GM12878 (cell line): ENCODE measurements at regions not wholly inside any gene's neighbourhood (a gene's known extent, or its start where the extent isn't known, plus 50 kb on each side); places are given as distances from the start of the nearest gene placed in this dataset.

ENCODE experiments used
- BACH1 ChIP-seq: fragments of 450-650 bp; IDR thresholded peaks from 2 replicates; pipeline ENCODE4 v1.6.1; 2017; ENCODE audit warnings: mild to moderate bottlenecking, borderline replicate concordance
- BHLHE40 ChIP-seq, 2 experiments: fragments of 450-650 bp in 1 of 2; IDR thresholded peaks; 2 replicates each; pipeline ENCODE4 v1.6.1; 2011 to 2017; ENCODE audit warnings: low read depth in 2 of 2, borderline replicate concordance in 1 of 2, improper control_type of control experiment in 1 of 2, low read length in 1 of 2, mild to moderate bottlenecking in 1 of 2
- EP300 ChIP-seq, 2 experiments: fragments of 150-350 bp in 1 of 2; IDR thresholded peaks; 2 replicates each; pipeline ENCODE4 v1.6.1; 2011 to 2012; ENCODE audit warnings: low read depth in 2 of 2, low read length in 2 of 2, borderline replicate concordance in 1 of 2, improper control_type of control experiment in 1 of 2, inconsistent platforms in 1 of 2; ENCODE audit not compliant: control insufficient read depth in 1 of 2
- EZH2 ChIP-seq: IDR thresholded peaks from 2 replicates; pipeline ENCODE4 v1.6.1; 2012; ENCODE audit warnings: low read depth, mild to moderate bottlenecking, control low read depth, inconsistent platforms, low read length, borderline replicate concordance; ENCODE audit not compliant: control insufficient read depth
- FOXK2 ChIP-seq: fragments of 450-650 bp; IDR thresholded peaks from 2 replicates; pipeline ENCODE4 v1.6.1; 2017; ENCODE audit warnings: mild to moderate bottlenecking, moderate library complexity
- MXI1 ChIP-seq: fragments of 150-350 bp; IDR thresholded peaks from 2 replicates; pipeline ENCODE4 v1.6.1; 2011; ENCODE audit warnings: low read depth, mild to moderate bottlenecking, inconsistent platforms, low read length, improper control_type of control experiment
- NBN ChIP-seq: fragments of 450-650 bp; IDR thresholded peaks from 2 replicates; pipeline ENCODE4 v1.6.1; 2016
- SUPT20H ChIP-seq: IDR thresholded peaks from 2 replicates; pipeline ENCODE4 v1.6.1; 2011; ENCODE audit warnings: low read depth, mild to moderate bottlenecking, low read length, moderate library complexity, borderline replicate concordance; ENCODE audit not compliant: control insufficient read depth
- TAF1 ChIP-seq: IDR thresholded peaks from 2 replicates; pipeline ENCODE4 v1.6.1; 2011; ENCODE audit warnings: mild to moderate bottlenecking, low read depth, low read length, borderline replicate concordance
- TF ChIP-seq, protein P1 (sequence below): IDR thresholded peaks from 2 replicates; pipeline ENCODE4 v1.6.1; 2012; ENCODE audit warnings: low read depth, low read length, improper control_type of control experiment
- TF ChIP-seq, protein P2 (sequence below): fragments of 450-650 bp; IDR thresholded peaks from 2 replicates; pipeline ENCODE4 v1.6.1; 2016; ENCODE audit warnings: mild to moderate bottlenecking
- TF ChIP-seq, protein P3 (sequence below), 3 experiments: IDR thresholded peaks in 2 of 3; conservative IDR thresholded peaks in 1 of 3; 2 replicates each; pipeline ENCODE4 v1.5.1; 2011; ENCODE audit warnings: low read depth in 3 of 3, low read length in 3 of 3, mild to moderate bottlenecking in 3 of 3, control low read depth in 2 of 3, moderate library complexity in 2 of 3, inconsistent platforms in 1 of 3, mixed read lengths in 1 of 3; ENCODE audit not compliant: control insufficient read depth in 2 of 3, insufficient read depth in 1 of 3; ENCODE audit errors: extremely low read depth in 1 of 3
- TF ChIP-seq, protein P4 (sequence below): fragments of 450-650 bp; IDR thresholded peaks from 2 replicates; pipeline ENCODE4 v1.6.1; 2018; ENCODE audit warnings: mild to moderate bottlenecking, low read depth, moderate library complexity; ENCODE audit not compliant: partially characterized antibody
- TF ChIP-seq, protein P5 (sequence below): fragments of 450-650 bp; IDR thresholded peaks from 2 replicates; pipeline ENCODE4 v1.6.1; 2017; ENCODE audit warnings: mild to moderate bottlenecking

DNA sequence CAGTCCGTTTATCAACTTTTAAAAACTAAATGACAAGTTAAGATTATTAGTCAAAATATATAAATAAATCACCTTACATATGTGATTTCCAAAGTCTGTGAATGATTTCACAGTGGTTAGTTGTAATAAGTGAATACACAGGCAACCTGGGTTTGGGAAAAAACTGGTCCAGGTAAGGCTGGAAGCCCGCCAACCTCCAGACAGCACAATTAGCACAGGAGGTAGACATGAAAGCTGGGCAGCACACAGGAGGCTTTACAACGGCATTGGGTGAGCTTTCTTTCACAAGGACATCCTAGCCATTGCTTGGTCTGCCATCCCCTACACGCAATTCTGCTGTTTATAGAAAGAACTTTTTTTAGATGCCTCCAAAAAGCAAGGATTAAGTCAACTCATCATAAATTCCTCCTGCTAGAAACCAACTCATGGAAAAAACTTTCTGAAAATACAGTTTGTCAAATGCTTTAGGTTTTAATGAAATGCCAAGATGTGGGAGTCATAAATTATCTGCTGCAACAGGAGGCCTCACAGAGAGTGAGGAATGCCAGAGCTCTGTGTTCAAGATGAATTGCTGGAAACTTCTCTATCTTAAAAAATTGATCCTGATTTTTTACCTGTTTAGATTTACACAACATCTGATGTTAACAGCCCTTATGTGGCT, 346.8 kb upstream of the NFE2L3 start:
- TF ChIP-seq, protein P1, sequence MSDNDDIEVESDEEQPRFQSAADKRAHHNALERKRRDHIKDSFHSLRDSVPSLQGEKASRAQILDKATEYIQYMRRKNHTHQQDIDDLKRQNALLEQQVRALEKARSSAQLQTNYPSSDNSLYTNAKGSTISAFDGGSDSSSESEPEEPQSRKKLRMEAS: no peak
- no peak for TF ChIP-seq EZH2
- TF ChIP-seq, protein P2, sequence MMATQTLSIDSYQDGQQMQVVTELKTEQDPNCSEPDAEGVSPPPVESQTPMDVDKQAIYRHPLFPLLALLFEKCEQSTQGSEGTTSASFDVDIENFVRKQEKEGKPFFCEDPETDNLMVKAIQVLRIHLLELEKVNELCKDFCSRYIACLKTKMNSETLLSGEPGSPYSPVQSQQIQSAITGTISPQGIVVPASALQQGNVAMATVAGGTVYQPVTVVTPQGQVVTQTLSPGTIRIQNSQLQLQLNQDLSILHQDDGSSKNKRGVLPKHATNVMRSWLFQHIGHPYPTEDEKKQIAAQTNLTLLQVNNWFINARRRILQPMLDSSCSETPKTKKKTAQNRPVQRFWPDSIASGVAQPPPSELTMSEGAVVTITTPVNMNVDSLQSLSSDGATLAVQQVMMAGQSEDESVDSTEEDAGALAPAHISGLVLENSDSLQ: no peak
- TF ChIP-seq, protein P3, sequence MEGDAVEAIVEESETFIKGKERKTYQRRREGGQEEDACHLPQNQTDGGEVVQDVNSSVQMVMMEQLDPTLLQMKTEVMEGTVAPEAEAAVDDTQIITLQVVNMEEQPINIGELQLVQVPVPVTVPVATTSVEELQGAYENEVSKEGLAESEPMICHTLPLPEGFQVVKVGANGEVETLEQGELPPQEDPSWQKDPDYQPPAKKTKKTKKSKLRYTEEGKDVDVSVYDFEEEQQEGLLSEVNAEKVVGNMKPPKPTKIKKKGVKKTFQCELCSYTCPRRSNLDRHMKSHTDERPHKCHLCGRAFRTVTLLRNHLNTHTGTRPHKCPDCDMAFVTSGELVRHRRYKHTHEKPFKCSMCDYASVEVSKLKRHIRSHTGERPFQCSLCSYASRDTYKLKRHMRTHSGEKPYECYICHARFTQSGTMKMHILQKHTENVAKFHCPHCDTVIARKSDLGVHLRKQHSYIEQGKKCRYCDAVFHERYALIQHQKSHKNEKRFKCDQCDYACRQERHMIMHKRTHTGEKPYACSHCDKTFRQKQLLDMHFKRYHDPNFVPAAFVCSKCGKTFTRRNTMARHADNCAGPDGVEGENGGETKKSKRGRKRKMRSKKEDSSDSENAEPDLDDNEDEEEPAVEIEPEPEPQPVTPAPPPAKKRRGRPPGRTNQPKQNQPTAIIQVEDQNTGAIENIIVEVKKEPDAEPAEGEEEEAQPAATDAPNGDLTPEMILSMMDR (IDR thresholded peaks at IDR 0.05 in 2 of 3, conservative IDR thresholded peaks at IDR 0.05 in 1 of 3; ENCODE audit: control insufficient read depth in 2 of 3, extremely low read depth in 1 of 3, insufficient read depth in 1 of 3, low read depth in 3 of 3, low read length in 3 of 3): no peak
- no peak for TF ChIP-seq SUPT20H
- no peak for TF ChIP-seq NBN
- no peak for TF ChIP-seq BHLHE40 (IDR thresholded peaks at IDR 0.05; ENCODE audit: borderline replicate concordance in 1 of 2, low read depth in 2 of 2, low read length in 1 of 2)
- TF ChIP-seq MXI1: no peak
- no peak for TF ChIP-seq BACH1
- TF ChIP-seq, protein P4, sequence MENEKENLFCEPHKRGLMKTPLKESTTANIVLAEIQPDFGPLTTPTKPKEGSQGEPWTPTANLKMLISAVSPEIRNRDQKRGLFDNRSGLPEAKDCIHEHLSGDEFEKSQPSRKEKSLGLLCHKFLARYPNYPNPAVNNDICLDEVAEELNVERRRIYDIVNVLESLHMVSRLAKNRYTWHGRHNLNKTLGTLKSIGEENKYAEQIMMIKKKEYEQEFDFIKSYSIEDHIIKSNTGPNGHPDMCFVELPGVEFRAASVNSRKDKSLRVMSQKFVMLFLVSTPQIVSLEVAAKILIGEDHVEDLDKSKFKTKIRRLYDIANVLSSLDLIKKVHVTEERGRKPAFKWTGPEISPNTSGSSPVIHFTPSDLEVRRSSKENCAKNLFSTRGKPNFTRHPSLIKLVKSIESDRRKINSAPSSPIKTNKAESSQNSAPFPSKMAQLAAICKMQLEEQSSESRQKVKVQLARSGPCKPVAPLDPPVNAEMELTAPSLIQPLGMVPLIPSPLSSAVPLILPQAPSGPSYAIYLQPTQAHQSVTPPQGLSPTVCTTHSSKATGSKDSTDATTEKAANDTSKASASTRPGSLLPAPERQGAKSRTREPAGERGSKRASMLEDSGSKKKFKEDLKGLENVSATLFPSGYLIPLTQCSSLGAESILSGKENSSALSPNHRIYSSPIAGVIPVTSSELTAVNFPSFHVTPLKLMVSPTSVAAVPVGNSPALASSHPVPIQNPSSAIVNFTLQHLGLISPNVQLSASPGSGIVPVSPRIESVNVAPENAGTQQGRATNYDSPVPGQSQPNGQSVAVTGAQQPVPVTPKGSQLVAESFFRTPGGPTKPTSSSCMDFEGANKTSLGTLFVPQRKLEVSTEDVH: no peak
- TF ChIP-seq FOXK2: no peak
- TF ChIP-seq TAF1: no peak
- TF ChIP-seq EP300 (IDR thresholded peaks at IDR 0.05; ENCODE audit: borderline replicate concordance in 1 of 2, control insufficient read depth in 1 of 2, low read depth in 2 of 2, low read length in 2 of 2): no peak
- TF ChIP-seq, protein P5, sequence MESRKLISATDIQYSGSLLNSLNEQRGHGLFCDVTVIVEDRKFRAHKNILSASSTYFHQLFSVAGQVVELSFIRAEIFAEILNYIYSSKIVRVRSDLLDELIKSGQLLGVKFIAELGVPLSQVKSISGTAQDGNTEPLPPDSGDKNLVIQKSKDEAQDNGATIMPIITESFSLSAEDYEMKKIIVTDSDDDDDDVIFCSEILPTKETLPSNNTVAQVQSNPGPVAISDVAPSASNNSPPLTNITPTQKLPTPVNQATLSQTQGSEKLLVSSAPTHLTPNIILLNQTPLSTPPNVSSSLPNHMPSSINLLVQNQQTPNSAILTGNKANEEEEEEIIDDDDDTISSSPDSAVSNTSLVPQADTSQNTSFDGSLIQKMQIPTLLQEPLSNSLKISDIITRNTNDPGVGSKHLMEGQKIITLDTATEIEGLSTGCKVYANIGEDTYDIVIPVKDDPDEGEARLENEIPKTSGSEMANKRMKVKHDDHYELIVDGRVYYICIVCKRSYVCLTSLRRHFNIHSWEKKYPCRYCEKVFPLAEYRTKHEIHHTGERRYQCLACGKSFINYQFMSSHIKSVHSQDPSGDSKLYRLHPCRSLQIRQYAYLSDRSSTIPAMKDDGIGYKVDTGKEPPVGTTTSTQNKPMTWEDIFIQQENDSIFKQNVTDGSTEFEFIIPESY: no peak
